ENCODE measurements at regions not wholly inside any gene's neighbourhood (a gene's known extent, or its start where the extent isn't known, plus 50 kb on each side); places are given as distances from the start of the nearest gene placed in this dataset.

DNA sequence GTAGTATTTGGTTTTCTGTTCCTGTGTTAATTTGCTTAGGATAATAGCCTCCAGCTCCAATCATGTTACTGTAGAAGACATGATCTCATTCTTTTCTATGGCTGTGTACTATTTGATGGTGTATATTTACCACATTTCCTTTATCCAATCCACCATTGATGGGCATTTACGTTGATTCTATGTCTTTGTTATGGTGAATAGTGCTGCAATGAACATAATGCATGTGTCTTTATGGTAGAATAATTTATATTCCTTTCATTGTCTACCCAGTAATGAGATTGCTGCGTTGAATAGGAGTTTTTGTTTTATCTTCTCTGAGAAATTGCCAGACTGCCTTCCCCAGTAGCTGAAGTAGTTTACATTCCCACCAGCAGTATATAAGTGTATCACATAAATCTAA is 538.8 kb downstream of the LRRIQ3 start:
- no peak for DNase-seq

DNA sequence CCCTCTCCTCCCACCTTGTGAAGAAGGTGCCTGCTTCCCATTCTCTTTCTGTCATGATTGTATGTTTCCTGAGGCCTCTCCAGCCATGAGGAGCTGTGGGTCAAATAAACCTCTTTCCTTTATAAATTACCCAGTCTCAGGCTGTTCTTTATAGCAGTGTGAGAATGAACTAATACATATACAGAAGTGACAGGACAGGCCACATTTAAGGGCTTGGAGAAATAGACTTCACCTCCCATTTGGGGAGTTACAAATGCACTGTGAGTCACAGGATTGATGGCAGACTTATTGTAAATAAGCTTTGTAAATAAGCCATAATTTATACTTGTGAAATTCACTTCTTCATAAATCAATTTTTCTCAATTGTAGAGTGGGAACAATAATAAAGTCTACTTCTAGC is 543.3 kb downstream of the LRRIQ3 start:
- DNase-seq: no peak

DNA sequence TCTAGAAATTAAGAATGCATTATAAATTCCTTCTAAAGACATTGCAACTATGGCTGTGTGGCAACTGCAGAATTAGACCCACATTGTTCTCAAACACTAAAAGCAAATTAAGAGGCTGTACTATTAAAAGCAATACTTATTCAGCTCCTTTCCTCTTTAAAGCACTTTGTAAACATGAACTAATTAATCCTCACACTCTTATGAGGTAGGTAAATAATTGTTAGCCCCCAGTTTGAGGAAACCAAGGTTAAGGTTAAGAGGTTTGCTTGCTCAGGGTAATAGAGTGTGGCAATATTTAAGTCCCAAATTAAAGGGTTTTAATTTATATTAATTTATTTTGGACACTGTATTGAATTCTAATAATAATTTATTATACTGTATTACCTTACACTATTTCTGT is 553.8 kb downstream of the LRRIQ3 start:
- no peak for DNase-seq

DNA sequence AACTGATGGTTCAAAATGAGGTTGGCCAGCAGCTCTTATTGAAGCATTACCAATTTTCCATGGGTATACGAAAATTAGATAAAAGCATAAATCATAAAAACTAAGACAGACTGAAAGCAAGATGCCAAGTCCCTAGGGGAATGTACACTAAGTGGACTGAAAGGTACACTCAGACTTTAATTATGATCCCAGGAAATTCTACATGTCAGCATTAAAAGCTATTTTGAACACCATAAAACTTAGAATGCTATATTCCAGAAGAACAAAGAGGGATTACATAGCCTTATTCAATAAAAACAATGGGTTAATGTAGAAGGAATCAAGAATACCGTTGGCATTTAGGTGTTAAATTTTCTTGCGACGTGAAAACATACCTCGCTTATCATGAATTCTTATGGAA is 558.5 kb downstream of the LRRIQ3 start:
- DNase-seq: no peak

DNA sequence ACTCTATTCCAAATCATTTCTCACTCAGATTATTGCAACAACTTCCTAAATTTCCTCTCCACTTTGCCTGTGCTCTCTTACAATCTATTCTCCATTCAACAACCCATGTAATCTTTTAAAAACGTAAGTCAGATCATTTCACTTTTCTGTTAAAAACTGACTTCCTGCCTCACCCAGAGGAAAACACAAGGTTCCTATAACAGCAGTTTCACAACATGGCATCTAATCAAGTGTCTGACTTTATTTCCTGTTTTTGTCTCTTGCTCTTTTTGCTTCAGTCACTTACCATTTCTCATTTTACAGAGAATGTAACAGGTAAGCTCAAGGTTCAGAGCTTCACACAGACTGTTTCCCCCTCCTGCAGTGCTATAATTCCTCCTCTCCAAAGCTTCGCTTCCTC is 560.7 kb downstream of the LRRIQ3 start:
- DNase-seq: no peak

DNA sequence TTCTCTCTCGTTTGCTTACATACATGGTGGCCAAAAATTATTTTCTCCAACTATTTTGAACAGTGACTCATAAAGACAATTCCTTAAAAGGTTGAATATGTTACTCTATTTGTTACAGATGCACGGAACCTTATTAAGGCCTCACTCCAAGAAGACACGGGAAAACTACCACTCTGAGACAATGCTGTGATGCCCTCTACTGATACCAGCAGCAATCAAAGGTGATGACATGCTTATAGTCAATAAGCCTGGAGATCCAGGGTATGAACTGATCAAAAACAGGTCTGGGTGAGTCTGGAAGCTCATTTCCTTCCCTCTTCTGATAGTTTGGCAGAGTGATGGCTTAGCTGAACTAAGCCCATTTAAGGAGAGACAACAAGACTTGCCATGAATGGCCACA is 563.0 kb downstream of the LRRIQ3 start:
- DNase-seq: no peak

DNA sequence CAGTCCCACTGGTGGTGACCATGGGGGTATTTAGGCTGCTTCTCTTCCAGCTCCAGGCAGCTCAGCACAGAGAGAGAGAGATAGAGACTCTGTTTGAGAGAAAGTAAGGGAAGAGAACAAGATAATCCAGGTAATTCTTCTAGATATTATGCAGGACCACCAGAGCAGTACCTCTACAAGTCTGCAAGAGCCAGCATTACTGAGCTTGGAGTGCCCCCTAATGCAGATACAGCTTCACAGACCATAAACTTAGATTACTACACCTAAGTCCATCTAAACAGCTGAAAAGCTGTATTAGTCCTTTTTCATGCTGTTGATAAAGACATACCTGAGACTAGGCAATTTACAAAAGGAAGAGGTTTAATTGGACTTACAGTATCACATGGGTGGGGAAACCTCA is 570.3 kb downstream of the LRRIQ3 start:
- no peak for DNase-seq

DNA sequence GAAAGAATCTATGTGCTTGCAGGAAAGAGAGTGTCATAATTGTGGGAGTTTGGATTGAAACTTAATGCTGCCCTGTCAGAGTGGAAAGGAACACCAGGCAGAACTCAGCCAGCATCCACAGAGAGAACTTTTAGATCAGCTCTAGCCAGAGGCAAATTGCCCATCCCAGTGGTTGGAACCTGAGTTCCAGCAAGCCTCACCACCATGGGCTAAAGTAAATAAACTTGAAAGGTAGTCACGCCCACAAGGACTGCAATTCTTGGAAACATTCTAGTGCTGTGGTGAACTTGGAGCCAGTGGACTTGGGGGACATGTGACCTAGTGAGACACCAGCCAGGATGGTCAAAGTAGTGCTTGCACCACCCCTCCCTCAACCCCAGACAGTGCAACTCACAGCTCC is 571.6 kb downstream of the LRRIQ3 start:
- no peak for DNase-seq

DNA sequence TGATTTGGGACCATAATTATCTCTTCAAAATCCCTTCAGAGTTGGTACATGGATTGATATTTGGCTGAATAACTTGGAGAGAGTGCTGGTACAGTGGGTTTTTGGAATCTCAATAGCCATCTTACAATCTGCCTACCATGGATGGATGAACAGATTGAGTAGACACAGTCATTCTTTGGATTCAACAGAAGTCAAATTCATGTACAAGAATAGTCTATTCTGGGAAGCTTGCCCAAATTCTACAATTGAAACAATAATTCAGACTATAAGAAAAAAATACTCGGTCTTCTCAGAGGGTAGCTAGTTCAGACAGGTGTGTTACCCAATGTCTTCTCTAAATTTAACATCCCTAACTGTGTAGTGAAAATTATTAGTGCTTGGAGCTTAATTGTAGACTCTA is 574.0 kb downstream of the LRRIQ3 start:
- DNase-seq: no peak

DNA sequence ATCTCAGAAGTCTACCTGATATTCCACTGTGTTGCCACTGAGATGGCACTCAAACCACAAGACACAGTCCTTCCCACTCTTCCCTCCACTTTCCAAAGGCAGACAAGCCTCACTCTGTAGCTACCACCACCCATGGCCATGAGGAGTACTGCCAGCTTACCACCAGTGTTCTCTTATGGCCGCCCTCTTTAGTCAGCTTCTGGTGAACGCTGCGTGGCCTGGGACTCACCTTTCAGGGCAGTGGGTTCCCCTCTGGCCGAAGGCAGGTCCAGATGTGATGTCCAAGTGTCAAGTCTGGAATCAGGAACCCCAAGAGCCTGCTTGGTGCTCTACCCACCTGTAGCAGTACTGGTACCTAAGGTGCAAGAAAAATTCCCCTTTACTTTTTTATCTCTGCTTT is 580.8 kb downstream of the LRRIQ3 start:
- no peak for DNase-seq

DNA sequence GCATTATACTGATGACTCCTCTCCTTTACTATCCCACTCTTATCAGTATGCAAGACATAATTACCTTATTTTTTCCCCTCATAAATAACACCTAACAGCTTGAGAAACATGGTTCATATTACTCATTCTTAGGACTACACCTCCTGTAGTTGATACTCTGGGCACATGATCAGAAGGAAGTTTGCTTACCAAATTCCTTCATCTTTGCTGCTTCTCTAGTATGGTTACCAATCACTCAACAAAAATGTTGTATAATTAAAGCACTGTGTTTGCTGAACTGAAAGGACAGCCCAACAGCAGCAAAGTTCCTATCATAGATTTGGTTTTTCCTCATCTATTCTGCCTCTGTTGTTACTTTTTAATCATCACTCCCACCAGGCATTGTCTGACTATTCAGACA is 586.3 kb downstream of the LRRIQ3 start:
- no peak for DNase-seq

DNA sequence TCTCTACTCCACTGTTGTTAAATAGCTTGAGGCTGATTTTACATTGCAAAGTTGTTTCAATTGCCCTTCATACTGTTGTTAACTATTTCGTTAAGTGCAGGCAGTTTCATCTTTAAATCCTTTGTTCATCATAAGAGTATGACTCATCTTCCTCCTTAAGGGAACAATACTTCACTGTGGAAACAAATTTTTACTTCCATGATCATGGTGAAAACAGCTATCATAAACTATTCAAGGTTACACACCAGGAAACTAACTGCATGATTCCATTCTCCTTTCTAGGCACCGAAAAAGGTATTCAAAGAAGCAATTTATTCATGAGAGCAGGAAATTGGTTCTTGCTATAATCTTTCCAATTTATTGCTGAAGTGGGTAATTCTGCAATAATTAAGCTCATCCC is 593.2 kb downstream of the LRRIQ3 start:
- DNase-seq: no peak

DNA sequence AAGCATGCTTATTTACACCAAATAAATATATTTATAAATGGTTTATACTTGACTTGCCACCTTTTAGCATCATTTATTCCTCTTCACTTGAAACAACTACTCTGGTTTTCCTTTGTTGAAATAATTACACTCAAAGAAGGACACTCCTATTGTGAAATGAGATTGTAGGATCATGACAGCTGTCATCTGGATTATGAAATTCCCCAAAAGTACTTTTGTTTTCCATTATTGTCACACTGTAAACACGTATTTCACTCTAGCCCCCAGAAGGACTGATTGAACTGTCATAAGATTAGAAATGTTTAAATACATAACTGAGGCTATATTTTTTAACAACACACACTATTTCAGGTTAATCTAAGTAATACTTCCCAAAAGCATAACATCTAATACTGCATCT is 593.8 kb downstream of the LRRIQ3 start:
- no peak for DNase-seq

DNA sequence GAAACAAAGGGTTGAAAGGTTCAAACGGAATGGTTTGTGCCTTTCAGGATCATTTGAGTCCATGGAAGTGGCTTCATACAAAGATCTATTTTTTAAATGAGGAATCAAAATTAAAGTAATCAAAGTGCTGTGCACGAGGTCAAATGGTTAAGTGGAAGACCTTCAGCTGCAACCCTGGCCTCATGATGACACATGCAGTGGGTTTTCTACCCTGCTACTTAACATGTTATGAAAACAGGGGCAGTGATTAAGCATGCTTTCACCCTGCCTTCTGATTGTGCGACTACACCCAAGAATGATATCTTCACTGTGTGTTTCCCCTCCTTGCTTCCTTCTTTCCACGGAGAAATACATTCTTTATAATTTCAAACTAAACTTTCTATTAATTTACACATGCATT is 604.2 kb downstream of the LRRIQ3 start:
- no peak for DNase-seq

DNA sequence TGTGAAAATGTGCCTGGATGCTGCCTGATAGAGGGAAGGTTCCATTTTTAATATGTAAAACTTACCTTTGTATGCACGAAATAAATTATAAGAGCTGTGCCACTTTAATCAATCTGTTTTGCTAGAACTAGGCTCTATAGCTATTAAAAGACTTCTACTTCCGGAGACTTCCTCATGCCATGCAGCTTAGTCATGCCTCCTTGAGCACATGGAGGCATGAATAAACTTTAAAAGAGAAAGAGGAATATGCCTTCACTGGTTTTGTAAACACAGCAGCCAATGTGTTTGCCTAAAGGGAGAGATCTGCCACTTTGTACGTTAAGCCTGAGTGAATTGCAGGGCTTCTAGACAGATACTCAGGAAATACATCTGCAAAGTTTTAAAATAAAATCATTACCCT is 604.6 kb downstream of the LRRIQ3 start:
- DNase-seq: no peak

DNA sequence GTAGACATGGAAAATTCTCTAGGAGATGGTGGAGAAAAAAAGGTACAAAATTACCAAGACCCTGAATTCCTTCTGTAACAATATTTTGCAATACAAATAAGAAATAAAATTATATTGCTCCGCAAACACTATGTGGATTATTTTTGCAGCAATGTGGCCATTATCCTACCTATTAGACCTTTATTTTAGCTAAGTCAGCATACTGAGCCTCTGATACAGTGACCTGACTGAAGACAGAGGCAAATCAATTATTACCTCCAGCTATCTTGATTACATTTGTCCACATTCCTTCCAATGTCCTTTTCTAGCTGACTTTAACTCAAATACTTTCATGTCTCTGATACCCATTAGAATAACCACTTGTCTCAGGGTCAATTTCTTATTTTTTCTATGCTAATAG is 610.9 kb downstream of the LRRIQ3 start:
- no peak for DNase-seq

DNA sequence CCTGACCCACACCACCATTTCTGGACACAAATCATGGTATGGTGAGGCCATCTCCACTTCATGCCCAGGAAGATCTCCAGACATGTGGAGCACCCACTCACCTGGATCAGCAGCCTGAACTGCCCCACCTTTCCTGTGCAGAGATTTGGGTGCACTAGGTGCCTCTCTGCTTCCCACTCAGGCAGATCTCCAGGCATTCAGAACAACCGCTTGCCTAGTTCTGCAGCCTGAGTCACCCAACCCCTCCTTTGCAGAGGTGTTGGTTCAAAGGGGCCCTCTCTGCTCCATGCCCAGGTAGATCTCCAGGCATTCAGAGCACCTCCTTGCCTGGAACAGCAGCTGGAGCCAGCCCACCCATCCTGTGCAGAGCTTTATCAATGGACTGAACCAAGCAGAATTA is 620.8 kb downstream of the LRRIQ3 start:
- DNase-seq: no peak

DNA sequence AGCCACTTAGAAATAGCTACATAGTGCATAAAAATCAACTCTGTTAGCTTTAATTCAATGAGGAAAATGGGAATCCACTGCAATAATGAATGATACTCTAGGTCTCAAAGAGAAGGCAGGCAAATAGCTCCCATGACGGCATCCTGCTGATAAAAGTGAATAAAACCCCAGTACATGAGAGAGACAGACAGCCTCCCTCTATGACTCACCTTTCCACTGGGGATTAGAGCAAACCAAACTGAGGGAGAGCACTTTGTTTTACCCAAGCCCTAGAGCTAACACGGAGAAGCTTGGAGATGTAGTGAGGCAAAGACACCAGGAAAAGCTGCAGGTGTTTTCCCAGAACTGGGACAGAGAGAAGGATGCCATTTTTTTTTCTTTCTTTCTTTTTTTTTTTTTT is 621.9 kb downstream of the LRRIQ3 start:
- DNase-seq: no peak

DNA sequence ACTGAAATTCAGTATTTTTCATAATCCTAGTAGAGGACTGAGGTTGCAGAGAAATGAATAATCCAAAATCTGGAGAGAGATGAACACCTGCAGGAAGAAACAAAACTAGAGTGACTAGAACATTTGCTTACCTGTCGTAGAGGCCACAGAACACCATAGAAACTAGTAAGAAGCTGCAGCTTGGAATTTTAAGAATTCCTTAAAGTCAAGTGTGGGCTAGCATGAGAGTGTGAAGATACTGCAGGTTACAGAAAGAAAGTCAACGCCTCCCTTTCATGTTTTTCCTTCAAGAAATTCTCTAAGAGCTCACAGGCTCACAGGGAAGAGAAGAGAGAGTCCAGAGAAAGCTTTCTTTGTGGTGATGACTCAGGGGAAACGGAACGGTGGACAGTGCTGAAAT is 633.7 kb downstream of the LRRIQ3 start:
- no peak for DNase-seq

DNA sequence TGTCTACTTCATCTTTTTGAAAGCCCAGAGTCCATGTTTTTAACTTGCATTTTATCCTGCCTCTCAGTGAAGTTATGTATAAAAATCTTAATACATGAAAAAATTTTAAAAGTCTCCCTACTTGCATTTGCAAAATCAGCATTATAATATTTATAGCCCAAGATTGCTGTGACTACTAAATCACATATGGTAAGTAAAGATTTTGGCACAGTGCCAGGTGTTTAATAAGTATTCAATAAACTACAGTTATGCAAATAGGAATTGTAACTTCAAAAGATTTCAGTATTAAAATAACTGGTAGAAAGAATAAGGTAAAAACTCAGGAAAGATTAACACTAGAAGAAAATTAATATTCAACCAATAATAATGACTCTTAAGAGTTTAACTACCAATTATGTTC is 641.7 kb downstream of the LRRIQ3 start:
- DNase-seq: no peak

DNA sequence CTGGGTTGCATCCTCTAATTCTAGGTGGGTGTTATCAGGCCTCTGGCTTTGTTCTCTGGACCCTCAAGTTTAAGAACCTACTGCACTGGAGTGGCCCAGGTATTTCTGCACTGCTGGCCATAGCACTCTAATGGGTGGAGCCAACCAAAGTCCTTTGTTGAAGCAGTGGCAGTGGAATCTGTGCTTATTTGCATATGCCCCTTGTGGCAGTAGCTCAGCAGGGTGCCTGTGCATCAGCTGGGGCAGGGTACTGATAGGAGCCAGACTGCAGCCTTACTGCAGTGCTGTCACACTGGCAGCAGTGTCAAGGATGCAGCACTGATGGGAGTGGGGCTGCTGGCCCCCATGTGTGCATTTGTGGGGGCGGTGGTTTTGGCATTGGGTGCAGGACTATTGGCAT is 660.6 kb downstream of the LRRIQ3 start:
- DNase-seq: no peak

DNA sequence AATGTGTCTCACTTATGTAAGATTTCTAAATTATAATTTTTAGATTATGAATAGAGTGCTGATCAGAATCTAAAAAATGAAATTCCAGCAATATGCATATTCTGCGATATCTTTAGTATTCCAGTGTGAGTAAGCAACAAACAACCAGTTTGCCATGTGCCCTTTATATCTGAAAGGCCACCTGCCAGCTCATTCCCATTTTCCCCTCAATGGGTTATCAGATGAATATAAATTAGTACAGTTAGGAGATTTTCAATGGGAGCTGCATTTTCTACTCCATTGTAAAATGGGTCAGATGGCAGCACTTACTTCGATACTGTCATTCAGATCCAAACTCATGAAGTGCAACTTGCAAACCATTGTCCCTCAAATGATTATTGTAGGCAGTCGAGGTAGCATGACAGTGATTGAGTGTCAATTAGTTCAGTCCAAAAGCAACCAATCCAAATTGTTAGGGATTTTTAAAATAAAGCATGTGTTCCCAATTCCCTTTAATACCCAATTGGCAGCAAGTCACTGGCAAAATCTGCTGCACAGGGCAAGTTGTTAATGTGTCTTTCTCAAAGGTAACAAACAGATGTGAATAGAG is 680.3 kb downstream of the LRRIQ3 start:
- DNase-seq: no peak

DNA sequence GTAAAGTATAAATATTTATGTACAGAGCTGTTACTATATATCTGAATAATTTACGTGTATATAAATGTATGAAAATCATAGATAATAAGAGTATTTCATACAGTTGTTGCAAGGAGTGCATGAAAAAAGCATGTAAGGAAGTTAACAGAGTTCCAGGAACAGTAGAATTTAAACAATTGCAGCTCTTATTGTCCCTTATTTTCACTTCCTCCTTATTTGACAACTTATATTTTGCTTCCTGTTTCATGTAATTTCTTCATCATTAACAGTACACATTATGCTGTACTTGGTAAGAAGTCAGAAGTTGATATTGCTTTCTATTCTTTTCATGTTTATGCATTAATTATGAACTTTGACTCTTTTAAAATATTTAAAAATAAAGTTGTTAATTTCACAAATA is 681.5 kb downstream of the LRRIQ3 start:
- no peak for DNase-seq

DNA sequence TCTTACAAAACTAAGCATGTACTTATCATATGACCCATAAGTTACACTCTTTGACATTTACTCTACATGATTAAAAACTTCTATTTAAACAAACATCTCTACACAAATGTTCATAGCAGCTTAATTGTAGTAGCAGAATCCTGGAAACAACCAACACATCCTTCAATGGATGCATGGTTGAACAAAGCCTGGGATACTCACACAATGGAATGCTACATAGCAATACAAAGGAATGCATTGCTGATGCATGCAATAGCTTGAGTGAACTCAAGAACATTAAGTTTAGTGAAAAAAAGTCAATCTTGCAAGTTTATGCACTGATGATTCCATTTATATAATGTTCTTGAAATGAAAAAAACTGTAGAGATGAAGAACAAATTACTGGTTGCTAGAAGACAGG is 686.9 kb downstream of the LRRIQ3 start:
- DNase-seq: no peak

DNA sequence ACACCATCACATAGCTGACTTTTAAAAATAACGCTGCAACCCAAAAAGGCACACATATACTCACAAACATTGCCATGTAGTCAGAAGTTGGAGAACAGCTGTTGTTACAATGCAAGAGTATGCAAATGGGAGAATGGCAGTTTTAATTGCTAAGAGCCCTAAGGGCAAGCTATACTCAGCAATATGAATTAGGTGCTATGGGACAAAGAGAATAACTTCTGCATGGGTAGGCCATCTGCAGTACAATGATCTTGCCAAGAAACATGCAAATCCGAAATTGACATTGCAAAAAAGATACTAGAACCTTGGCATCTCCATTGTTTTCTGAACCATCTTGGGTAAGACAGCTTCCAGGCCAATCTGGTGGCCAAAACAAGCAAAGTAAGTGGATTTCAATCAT is 697.8 kb downstream of the LRRIQ3 start:
- no peak for DNase-seq
